HG03460 (cell line): ENCODE measurements at regions not wholly inside any gene's neighbourhood (a gene's known extent, or its start where the extent isn't known, plus 50 kb on each side); places are given as distances from the start of the nearest gene placed in this dataset.

Source experiments
- ATAC-seq: cut with Tn5 transposase; IDR thresholded peaks from one replicate; pipeline ENCODE4 v1.9.1; 2021; ENCODE audit not compliant: unreplicated experiment

DNA sequence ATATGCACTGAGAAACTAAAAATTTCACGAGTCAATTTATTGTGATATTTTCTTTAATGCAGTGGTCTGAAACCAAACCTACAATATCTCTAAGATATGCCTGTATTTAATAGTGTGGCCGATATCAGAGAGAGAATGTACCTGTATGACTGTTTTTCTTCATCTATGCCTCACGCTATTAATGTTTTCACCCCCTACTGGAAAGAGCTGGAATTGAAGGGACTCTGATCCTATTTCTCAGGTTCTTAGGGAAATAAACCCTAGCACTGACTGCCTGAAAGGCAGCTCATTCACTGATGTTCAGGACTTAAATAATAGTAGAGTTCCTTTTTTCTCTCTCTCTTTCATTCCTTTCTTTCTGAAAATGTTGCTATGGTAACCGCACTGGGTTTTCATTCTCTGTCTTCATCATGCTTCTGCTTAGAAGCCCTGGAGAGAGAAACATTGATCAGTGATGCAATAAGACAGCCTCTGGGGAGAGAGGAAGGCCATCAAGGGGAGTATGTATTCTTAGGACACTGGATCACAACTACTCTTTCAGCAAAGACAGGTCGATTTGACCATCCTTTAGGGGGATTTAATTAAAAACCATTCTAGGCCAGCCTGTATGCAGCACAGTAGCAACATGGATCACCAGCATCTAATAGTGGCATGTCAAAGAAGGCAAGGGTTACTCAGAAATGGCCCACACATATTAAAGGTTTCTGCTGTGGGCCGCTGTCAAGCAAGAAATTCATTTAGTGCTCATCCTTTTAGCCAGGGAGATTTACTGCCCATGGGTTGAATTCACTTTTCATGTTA, 1135.7 kb downstream of the IGSF11 start:
- no peak for ATAC-seq

DNA sequence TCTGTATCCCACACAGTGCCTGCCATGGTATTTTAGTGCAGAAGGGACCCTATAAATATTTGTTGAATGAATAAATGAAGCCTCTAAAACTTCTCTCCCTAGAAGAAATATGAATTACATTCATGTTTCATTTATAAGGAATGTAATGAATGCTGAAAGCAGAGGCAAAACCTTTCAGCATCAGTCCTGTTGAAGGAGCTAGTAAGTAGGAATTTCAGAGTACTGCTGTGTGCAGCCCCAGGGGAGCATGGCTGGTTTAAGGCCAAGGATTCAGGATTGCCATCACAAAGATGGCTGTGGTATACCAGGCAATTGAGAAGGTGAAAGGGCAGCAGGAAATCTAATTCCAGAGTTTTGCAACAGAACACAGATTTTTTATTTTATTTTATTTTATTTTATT, 1131.4 kb downstream of the IGSF11 start:
- no peak for ATAC-seq

DNA sequence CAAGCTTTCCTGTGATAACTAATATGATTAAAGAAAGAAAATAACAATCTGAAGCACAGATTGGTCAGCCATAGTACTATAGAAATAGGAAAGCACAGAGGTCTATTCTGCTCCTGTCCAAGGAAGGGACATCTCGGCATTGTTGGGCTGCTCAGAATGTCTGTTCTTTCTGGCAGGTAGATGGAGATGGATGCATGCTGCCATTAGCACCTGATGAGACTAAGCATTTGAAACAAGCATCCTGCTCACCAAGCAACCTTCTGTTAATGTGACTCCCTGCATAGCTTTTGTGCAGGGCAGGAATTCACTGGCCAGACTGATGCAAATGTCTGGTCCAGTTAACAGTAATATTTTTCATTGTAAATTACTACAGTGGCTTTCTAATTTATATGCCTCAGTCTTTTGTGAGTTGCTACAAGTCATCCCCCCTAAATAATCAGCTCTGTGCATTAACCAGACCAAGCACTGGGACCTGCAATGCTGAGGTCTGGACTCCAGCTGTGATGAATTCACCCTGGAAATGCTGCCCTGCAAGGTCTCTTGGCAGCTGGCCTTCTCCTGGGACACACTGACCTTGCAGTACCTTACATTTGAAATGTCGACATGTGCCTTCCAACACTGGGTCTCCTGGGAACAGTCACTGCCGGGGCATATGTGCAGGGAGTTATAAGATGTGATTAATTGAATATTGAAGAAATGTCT, 1123.7 kb downstream of the IGSF11 start:
- ATAC-seq: no peak

DNA sequence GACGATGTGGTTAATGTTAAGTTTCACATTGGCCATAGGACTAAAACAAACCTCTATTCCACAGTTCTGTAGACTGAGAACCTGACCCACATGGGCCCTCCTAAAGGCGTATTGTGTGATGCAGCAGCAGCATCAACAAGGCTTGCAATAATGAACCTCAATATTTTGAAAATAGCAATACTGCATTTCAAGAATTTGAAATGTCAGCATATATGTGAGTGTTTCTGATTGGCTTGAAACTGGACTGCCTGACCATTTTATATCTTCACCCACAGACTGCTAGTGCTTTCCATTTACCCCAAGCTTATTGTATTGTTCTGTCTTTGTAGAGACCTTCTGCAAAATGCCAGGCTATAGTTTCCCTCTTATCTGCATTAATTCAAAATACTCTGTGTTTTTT, 1122.3 kb downstream of the IGSF11 start:
- no peak for ATAC-seq

DNA sequence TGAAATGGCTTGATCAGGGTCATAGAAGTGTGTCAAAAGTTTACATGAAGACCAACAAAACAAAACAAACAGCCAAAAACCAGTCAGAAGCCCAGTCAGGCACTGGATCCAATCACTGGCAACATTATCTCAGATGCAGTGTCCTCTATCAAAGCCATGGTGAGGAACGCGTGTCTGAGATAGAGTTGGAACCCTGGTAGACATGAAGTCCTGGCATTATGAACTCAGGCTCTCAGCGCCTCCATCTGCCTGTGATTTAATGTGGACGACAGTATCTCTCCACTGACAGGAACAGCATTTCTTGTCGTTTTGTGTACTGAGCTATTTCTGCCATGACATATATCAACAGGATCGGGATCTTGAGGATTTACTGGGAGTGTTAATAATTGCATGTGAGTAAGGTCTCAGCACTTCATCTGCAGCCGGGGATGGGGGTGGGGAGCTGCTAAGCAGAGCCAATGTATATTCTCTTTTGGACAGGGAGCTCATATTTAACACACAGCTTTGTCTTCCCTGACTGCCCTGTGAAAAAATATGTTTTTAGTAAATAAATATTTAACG, 1120.0 kb downstream of the IGSF11 start:
- no peak for ATAC-seq

DNA sequence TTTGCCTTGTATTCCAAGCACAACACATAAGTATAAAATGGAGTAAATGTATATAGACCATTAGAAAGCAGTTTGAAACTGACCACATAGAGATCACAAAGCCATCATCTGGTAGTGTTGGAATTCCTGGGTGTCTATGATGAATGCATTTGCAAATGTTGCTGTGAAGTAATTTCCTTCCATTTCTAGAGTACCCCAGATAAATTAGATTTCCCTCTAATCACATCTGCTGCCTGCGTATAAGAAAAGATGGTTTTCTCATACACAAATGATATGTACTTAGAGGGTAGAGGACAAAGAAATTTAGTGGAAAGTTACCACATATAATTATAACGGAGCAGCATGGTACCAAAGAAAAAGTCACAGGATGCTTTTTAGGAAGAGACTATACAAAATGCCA, 1117.8 kb downstream of the IGSF11 start:
- no peak for ATAC-seq

DNA sequence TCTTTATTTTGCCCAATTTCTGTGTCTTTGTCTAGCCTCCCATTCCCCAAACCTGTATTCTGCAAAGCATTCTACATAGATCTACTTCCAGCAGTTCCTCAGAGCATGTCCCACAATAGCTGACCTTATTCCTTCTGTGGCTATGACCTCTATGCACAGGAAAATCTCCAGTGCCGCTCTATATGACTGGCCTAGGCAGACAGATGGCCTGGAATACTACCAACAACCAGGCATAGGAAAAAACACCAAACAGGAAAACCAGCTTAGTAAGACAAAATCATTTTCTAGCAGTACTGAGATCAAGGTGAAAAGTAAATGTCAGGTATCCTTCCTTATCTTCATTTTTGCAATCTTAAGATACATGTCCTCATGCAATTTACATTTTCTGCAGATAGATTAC, 1115.0 kb downstream of the IGSF11 start:
- no peak for ATAC-seq

DNA sequence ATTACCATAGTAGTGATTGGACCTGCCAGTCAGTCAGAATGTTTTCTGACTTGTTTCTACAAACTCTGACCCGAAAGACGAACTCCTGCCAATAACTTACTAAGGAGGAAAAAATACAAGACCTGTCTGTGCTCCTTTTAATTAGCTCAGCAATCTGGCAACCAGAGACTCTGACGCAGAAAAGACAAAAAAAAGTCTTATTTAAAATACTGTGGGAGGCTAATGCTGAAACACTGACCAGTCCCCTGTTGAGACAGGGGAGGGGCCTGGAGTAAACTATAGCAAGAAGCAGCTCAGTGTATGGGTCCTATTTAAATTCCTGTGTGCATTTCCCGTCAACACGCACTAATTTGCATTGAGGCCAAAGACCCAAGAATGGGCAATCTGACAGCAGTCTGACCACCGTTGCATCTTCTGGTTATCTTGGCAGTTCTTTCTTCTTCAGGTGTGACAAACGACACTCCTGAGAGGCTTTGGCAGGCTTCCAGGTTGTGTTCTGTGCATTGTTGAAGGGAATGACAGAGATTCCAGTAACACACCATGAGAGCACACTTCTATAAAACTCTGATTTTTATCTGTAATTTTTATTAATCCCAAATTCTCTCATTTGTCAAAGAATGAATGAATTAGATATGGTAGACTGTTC, 1114.3 kb downstream of the IGSF11 start:
- no peak for ATAC-seq

DNA sequence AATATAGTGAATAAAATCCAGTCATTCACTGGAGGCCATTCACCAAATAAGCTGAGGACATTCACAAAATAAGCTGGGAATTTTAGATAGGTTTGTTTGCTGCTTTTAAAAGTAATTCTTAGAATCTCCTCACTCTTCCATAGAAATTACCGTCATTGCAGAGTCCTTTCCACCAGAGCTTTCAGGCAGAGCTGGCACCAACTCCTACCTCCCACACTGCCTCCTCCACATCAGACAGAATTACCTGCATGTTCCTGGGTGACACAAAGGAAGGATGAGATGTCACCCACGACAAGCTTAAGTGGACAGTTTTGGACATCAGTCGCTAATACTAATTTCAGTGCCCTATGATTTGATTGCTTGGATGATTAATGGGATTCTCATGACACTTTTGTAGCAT, 1113.2 kb downstream of the IGSF11 start:
- ATAC-seq: no peak

DNA sequence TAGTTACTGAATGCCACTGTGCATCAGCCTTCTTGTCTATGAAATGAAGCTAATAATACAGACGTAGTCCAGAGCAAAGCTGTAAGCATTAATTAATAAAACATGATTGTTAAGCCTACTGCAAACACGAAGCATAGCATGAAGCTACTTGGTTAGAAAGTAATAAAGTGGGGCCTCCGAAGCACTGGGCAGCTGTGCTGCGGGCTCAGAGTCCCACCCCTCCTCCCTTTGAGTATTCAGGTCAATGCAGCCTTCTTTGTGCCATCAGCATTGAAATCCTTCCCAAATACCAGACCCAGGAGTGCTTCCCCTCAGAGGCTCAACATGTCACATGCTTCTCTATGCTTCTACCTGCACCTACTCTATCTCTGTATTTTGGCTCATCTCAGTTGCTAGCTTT, 1112.6 kb downstream of the IGSF11 start:
- no peak for ATAC-seq

DNA sequence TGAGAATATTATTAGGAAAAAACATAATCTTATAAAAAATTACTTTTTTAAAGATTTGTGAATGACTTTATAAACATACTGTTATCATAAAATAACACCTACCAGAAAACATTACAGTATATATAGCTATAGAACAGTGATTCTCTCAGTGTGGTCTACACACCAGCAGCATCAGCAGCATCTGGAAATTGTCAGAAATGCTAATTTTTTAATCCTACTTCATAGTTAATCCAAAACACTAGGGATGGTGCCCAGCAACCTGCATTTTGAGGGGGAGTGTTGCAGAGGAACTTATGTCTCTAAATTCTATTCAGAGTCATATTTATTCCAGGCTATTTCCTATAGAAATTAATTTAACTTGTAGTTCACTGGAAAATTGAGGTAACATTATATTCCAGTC, 1107.8 kb downstream of the IGSF11 start:
- ATAC-seq: no peak

DNA sequence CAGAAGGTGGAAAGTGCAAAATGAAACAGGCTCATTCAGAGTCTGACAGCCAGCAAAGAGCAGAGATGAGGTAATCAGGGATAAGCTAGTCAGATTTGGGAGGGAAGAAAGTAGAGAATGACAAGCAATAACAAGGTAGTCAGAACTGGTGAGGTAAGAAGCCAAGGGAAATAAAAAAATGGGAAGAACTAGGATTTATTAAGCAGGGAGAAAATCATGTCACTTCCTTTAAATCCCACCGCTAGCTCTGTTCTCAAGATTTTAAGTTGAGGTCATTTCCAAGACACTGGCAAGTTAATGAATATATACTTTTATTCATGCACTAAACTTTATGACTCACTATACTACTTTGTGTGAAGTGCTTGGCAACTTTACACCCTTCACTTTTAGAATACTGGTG, 1106.8 kb downstream of the IGSF11 start:
- ATAC-seq: no peak

DNA sequence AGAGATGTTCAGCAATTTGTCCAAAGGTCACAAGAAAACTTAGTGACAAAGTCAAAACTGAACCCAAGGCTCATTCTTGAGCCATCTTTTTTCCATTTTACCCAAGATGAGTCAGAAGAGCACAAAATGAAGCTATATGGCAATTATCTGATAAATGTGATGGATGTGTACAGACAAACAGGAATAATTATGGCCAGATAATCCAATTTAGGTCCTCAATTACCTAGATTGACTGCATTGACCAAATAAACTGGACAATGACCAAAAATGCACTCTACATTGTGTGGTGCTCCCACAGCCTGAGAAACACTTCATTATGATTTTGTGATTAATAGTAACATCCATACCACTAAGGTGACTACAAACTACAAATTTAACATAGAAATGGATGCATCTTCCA, 1105.8 kb downstream of the IGSF11 start:
- ATAC-seq: no peak

DNA sequence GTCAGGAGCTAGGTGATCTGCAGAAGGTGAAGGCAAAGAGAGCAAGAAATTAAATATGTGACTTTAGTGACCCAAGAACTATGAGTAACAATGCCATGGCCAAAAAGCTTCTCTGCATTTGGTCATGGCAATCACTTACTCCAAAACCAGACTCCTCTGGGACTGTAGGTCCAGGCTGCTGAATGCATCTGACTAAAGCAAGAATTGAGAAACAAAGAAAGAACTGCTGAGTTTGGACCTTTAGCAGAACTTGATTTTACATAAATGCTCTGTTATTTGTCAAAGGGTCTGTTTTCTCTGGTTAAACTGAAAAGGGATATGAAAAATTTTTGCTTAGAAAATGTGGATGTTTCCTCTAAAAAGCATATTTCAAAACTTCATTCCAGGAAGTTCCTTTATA, 1102.2 kb downstream of the IGSF11 start:
- no peak for ATAC-seq

DNA sequence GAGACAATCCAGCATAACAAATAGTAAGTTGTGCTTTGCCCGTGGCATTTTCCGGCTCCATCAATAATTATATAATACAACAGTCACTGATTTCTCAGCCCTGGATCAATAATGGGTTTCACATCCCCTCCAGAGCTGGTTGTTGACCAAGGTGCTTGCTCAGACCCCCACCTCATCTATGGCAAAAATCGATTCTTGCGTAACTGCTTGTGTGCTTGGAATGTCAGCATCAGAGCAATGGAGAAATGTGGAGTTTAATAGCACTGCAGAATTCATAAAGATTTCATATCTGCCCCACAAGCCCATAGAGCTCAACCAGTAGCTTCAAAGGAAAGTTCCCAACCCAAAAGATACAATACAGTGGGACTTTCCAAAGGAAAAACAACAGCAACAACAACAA, 1098.5 kb downstream of the IGSF11 start:
- no peak for ATAC-seq

DNA sequence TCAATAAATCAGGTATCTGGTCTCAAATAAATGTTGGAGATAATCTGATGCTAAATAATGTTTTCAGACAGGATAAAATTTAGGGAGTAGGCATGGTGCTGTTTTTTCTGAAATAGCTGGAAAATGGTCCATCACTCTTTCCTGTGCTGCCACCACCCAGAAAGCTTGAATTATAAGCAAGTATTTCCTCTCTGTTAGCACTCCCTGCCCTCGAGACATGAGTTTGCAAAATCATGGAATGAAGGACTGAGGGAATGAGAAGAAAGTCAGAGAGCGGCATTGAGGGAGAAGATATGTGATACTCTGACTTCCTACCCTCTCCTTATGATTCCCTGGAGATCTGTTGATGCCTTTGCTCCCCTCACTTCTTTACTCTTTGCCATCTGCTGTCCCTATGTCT, 1095.7 kb downstream of the IGSF11 start:
- no peak for ATAC-seq

DNA sequence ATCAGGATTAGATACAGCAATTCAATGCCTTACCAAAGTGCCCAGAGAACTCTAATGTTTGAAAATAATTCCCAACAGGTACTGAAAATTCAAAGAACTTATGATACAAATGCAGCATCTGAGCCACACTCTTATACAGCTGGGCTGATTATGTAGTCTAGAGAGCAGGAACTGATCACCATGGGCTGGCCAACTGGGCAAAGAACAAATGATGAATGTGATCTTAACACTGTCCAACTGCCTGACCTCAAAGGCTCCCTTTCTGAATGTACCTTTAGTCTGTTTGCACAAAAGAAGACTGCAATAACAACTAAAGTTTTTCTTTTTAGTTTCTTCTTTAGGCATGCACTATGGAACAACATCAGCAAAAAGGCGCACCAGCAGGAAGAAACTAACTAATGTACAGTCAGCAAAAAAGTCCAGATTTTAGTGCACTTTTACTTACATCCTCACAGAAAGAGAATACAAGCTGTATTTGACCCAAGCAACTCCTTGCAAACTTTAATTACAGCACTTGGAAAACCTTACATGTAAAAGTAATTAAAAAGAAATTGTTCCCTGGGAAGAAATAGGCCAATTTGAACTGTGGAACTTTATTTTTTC, 1095.1 kb downstream of the IGSF11 start:
- ATAC-seq: no peak

DNA sequence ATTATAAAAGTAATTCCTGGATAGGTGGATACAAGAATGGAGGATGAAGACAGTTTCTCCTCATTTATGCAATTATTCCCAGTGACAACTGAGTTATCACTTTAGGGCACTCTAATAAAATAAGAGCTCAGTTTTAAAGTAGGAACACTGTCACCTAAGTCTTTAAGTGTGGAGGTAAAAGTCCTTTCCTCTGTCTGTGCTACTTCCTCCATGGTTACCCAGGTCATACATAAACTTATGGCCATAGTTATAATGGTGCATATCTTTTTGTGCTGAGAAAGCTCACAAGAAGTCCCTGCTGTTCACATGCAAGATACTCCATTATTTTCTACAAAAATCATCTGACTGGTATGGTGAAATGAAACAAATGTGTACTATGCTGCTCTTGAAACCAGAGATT, 1093.6 kb downstream of the IGSF11 start:
- ATAC-seq: no peak

DNA sequence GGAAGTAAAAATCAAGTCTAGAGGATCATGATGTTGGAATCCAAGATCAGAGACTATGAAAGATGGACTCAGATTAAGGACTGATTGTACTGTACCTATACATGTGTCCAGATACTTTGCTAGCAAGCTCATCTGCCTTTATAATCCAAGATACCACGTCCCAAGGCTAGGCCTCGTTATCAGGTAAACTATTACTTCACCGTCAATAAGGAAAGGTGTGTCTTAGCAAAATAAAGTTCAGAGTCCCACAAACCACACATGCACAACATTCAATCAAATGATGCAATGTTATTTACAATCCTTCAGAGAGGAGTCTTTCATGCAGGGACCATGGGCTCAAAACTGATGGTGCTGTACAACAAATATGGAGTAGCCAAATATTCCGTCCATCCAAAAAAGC, 1092.9 kb downstream of the IGSF11 start:
- ATAC-seq: no peak

DNA sequence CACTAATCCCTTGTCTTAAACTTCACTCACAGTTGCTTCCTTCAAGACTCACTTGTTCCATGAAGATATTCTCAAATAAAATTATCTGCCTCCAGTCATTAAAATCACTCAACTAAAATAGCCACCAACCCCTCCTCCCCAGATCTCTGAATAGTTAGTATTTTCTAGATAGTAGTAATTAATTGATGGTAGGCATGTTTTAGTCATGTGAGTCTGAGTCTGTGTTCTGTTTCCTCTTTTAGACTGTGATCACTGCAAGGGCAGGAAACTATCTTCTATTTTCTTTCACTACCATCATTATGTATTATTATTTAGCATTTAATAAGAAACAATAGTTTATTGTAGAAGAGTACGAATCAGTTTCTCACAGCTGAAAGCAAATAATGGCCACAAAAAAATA, 1080.5 kb downstream of the IGSF11 start:
- ATAC-seq: no peak

DNA sequence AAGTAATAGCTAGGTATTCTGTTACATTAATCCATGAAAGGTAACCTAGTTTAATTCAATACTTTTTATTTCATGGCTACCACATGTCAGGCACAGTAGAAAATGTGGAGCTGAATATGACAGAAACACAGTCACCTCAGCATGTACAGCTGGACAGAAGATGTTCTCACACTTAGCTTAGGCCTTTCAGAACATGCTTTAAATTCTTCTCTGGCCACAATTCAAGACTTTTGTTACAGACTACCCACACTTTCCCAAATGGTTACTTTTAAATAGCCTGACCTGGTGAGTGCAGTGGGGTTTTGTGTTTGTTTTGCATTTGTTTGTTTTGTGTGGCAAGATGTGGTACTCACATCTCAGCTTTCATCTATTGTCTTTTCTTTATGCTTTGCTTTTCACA, 1079.5 kb downstream of the IGSF11 start:
- ATAC-seq: no peak

DNA sequence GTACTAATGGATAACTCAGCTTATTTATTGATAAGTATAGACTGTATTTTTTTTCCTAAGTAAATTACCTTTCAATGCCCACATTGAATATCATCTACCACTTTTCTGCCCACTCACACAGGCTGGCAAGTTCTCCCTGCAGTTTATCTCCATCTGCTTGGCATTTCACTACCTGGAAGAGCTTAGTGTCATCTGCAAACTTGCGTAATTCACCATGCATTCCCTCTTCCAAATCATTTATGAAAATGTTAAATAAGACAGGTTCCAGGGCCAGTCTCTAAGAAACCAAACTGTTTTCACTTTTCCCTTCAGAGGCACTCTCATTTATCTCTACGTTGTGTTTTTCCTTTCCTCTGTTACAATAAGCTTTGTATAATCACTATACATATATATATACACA, 1076.6 kb downstream of the IGSF11 start:
- ATAC-seq: no peak
